ENCODE measurements at regions not wholly inside any gene's neighbourhood (a gene's known extent, or its start where the extent isn't known, plus 50 kb on each side); places are given as distances from the start of the nearest gene placed in this dataset.

GRCh38 chr11:112634995-112635737 lies 326.1 kb upstream of the NCAM1 start:
- peaks cover 11% of the 10 kb centered on the region for H3K9me3 Mint-ChIP-seq
- H3K4me1 Mint-ChIP-seq = peaks cover 73% of the 10 kb centered on the region
- H3K27me3 Mint-ChIP-seq (ENCODE audit: low read depth) = peaks cover 4% of the 10 kb centered on the region
- H3K4me3 Mint-ChIP-seq = no peak overlapping the region
- TF ChIP-seq, protein P1, sequence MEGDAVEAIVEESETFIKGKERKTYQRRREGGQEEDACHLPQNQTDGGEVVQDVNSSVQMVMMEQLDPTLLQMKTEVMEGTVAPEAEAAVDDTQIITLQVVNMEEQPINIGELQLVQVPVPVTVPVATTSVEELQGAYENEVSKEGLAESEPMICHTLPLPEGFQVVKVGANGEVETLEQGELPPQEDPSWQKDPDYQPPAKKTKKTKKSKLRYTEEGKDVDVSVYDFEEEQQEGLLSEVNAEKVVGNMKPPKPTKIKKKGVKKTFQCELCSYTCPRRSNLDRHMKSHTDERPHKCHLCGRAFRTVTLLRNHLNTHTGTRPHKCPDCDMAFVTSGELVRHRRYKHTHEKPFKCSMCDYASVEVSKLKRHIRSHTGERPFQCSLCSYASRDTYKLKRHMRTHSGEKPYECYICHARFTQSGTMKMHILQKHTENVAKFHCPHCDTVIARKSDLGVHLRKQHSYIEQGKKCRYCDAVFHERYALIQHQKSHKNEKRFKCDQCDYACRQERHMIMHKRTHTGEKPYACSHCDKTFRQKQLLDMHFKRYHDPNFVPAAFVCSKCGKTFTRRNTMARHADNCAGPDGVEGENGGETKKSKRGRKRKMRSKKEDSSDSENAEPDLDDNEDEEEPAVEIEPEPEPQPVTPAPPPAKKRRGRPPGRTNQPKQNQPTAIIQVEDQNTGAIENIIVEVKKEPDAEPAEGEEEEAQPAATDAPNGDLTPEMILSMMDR (IDR thresholded peaks at IDR 0.05; ENCODE audit: unreplicated experiment in 3 of 3) = no peak
- peak overlapping the region in 2 of 3 experiments; percentile 32 to 76 for H3K27ac Mint-ChIP-seq
- peaks cover 5% of the 10 kb centered on the region for H3K36me3 Mint-ChIP-seq (ENCODE audit: low read depth)

DNA sequence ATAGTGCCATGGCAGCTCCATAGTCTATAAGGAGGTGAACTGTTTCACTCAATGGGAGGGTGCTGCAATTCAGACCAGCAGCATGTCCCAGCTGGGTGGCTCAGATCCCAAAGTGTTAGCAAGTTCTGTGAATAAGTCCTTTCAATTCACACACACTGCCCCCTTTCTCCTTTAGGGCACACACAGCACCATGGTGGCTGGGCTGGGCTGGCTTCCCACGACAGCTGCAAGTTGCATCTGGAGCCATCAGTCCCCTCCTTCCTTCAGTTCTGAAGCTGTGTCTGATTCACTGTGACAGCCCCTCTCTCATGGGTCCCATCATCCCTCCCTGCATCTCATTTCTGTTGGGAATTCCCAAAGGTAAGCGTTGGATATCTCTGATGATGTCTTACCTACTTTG lies 324.1 kb upstream of the NCAM1 start:
- TF ChIP-seq, protein P1 (IDR thresholded peaks at IDR 0.05; ENCODE audit: unreplicated experiment in 3 of 3) = no peak
- peaks cover 8% of the 10 kb centered on the region for H3K27me3 Mint-ChIP-seq (ENCODE audit: low read depth)
- H3K9me3 Mint-ChIP-seq = peaks cover 29% of the 10 kb centered on the region
- peaks cover 57% of the 10 kb centered on the region for H3K4me1 Mint-ChIP-seq
- H3K36me3 Mint-ChIP-seq (ENCODE audit: low read depth) = peaks cover 17% of the 10 kb centered on the region
- peak overlapping the region in 1 of 3 experiments; percentile 0 for H3K27ac Mint-ChIP-seq
- H3K4me3 Mint-ChIP-seq = no peak overlapping the region

DNA sequence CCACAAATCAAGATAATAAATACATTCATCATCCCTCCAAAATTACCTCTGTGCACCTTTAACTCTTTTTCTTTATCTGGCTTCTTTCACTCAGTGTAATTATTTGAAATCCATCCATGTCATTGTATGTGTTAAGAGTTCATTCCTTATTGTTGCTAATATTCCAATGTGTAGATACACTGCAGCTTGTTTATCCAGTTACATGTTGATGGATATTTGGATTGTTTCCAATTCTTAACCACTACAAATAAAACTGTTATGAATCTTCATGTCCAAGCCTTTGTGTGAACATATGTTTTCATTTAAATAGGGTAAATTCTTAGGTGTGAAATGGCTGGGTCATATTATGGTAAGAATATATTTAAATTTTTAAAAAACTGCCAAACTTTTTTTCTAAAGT lies 323.3 kb upstream of the NCAM1 start:
- Mint-ChIP-seq H3K4me1 (peaks cover 50% of the 10 kb centered on the region), H3K9me3 (peaks cover 33% of the 10 kb centered on the region), H3K27ac (peak overlapping the region; percentile 36 to 71 (median 43)), H3K36me3 (ENCODE audit: low read depth) (peaks cover 17% of the 10 kb centered on the region), H3K4me3 (no peak overlapping the region), H3K27me3 (ENCODE audit: low read depth) (peaks cover 8% of the 10 kb centered on the region)
- TF ChIP-seq, protein P1 (IDR thresholded peaks at IDR 0.05; ENCODE audit: unreplicated experiment in 3 of 3) = no peak

DNA sequence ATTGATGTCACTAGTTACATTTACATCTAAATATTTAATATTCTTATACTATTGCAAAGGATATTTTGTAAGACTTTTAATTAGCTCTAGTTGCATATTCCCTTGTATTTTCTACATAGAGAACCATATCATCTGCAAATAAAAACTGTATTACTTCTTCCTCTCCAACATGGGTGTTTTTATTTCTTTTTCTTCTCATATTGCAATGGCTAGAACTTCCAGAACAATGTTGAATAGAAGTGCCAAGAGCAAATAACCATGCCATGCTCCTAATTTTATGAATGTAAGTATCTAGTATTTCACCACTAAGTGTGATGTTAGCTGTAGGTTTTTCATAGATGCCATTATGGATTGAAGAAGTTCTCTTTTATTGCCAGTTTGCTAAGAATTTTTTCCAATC lies 321.8 kb upstream of the NCAM1 start:
- no peak overlapping the region for H3K4me3 Mint-ChIP-seq
- H3K27ac Mint-ChIP-seq = no peak overlapping the region
- H3K4me1 Mint-ChIP-seq = peaks cover 36% of the 10 kb centered on the region
- peaks cover 5% of the 10 kb centered on the region for H3K27me3 Mint-ChIP-seq (ENCODE audit: low read depth)
- peaks cover 37% of the 10 kb centered on the region for H3K9me3 Mint-ChIP-seq
- peaks cover 17% of the 10 kb centered on the region for H3K36me3 Mint-ChIP-seq (ENCODE audit: low read depth)
- TF ChIP-seq, protein P1 (IDR thresholded peaks at IDR 0.05; ENCODE audit: unreplicated experiment in 3 of 3) = no peak

DNA sequence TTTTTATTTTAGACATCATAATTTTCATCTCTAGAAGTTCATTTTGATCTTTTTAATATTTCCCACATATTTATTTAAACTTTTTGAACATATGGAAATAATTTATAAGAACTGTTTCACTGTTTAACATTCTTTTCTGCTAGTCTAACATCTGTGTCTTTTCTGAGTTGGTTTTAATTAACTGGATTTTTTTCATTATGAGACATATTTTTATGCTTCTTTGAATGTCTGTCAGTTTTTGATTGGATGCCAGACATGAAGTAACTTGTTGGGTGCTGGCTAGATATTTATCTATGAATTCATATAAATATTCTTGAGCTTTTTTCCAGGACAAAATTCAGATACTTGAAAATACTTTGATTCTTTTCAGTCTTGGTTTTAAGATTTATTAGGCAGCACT lies 317.8 kb upstream of the NCAM1 start:
- Mint-ChIP-seq H3K4me3 (no peak overlapping the region), H3K36me3 (ENCODE audit: low read depth) (peaks cover 16% of the 10 kb centered on the region), H3K4me1 (peaks cover 5% of the 10 kb centered on the region), H3K9me3 (peaks cover 38% of the 10 kb centered on the region), H3K27ac (no peak overlapping the region), H3K27me3 (ENCODE audit: low read depth) (peaks cover 5% of the 10 kb centered on the region)
- TF ChIP-seq, protein P1 (IDR thresholded peaks at IDR 0.05; ENCODE audit: unreplicated experiment in 3 of 3) = no peak
